Liver (tissue), 8 donors: ENCODE measurements at regions not wholly inside any gene's neighbourhood (a gene's known extent, or its start where the extent isn't known, plus 50 kb on each side); places are given as distances from the start of the nearest gene placed in this dataset.

Source experiments
- DNase-seq: peaks from one replicate; pipeline ENCODE4 v3.0.0-alpha.2; 2017; ENCODE audit warnings: low spot score
- H3K27ac ChIP-seq, 2 donors: one replicate each; pipeline ENCODE4 v1.7.0; 2013; ENCODE audit warnings: inconsistent platforms in 2 of 2, low read length in 2 of 2, control low read depth in 1 of 2, low read depth in 1 of 2, mild to moderate bottlenecking in 1 of 2
- H3K27me3 ChIP-seq, 4 donors: one replicate each; pipeline versions ENCODE4 v1.6.1 to v1.7.0; 2013; ENCODE audit warnings: low read length in 3 of 4, inconsistent platforms in 1 of 4, mild to moderate bottlenecking in 1 of 4, moderate library complexity in 1 of 4; ENCODE audit not compliant: control insufficient read depth in 4 of 4, insufficient read depth in 4 of 4
- H3K36me3 ChIP-seq, 4 donors: one replicate each; pipeline versions ENCODE4 v1.6.1 to v1.7.0; 2013; ENCODE audit warnings: low read length in 3 of 4, mild to moderate bottlenecking in 3 of 4, low read depth in 1 of 4, moderate library complexity in 1 of 4; ENCODE audit not compliant: control insufficient read depth in 4 of 4, insufficient read depth in 3 of 4
- H3K4me1 ChIP-seq, 4 donors: one replicate each; pipeline versions ENCODE4 v1.6.1 to v1.7.0; 2013; ENCODE audit warnings: low read length in 3 of 4, mild to moderate bottlenecking in 3 of 4, moderate library complexity in 1 of 4; ENCODE audit not compliant: control insufficient read depth in 4 of 4, insufficient read depth in 4 of 4
- H3K4me3 ChIP-seq, 3 donors: one replicate each; pipeline versions ENCODE4 v1.6.1 to v1.7.0; 2013; ENCODE audit warnings: low read length in 3 of 3, control low read depth in 1 of 3, low read depth in 1 of 3, mild to moderate bottlenecking in 1 of 3
- H3K9ac ChIP-seq, 2 donors: one replicate each; pipeline ENCODE4 v1.7.0; 2013; ENCODE audit warnings: low read length in 2 of 2, mild to moderate bottlenecking in 2 of 2, moderate library complexity in 2 of 2, control low read depth in 1 of 2, low read depth in 1 of 2
- H3K9me3 ChIP-seq, 4 donors: one replicate each; pipeline versions ENCODE4 v1.6.1 to v1.7.0; 2013; ENCODE audit warnings: low read length in 3 of 4; ENCODE audit not compliant: control insufficient read depth in 4 of 4
- EGR1 ChIP-seq, 2 donors: IDR thresholded peaks; 2 replicates each; pipeline ENCODE4 v1.6.1; 2016 to 2018; ENCODE audit warnings: antibody characterized with exemption in 2 of 2, low read depth in 2 of 2
- FOXA1 ChIP-seq: IDR thresholded peaks from 2 replicates; pipeline ENCODE4 v1.6.1; 2016; ENCODE audit warnings: antibody characterized with exemption
- GABPA ChIP-seq, 2 donors: IDR thresholded peaks in 1 of 2; conservative IDR thresholded peaks in 1 of 2; 2 replicates each; pipeline ENCODE4 v1.6.1; 2016; ENCODE audit warnings: antibody characterized with exemption in 2 of 2, mild to moderate bottlenecking in 1 of 2, moderate library complexity in 1 of 2
- HNF4G ChIP-seq: IDR thresholded peaks from 2 replicates; pipeline ENCODE4 v1.6.1; 2016; ENCODE audit warnings: antibody characterized with exemption
- JUND ChIP-seq, 2 donors: IDR thresholded peaks; 2 replicates each; pipeline ENCODE4 v1.6.1; 2016; ENCODE audit warnings: antibody characterized with exemption in 2 of 2
- NR2F2 ChIP-seq: IDR thresholded peaks from 2 replicates; pipeline ENCODE4 v1.6.1; 2016; ENCODE audit warnings: antibody characterized with exemption
- RAD21 ChIP-seq, 2 donors: IDR thresholded peaks; 2 replicates each; pipeline ENCODE4 v1.6.1; 2016; ENCODE audit warnings: antibody characterized with exemption in 2 of 2, mild to moderate bottlenecking in 2 of 2
- SP1 ChIP-seq: IDR thresholded peaks from 2 replicates; pipeline ENCODE4 v1.6.1; 2018; ENCODE audit warnings: antibody characterized with exemption, mild to moderate bottlenecking
- TAF1 ChIP-seq: conservative IDR thresholded peaks from 2 replicates; pipeline ENCODE4 v1.6.1; 2016; ENCODE audit warnings: antibody characterized with exemption, mild to moderate bottlenecking
- YY1 ChIP-seq: IDR thresholded peaks from 2 replicates; pipeline ENCODE4 v1.6.1; 2016; ENCODE audit warnings: antibody characterized with exemption, mild to moderate bottlenecking
- whole genome bisulfite sequencing: extraction: QIAGEN DNeasy Blood & Tissue Kit; methylation state at CpG from one replicate; pipeline ENCODE4 v1.1.7; 2013; 5-methylcytosine and 5-hydroxymethylcytosine counted together
- TF ChIP-seq, protein P1 (sequence below): IDR thresholded peaks from 2 replicates; pipeline ENCODE4 v1.6.1; 2016; ENCODE audit warnings: antibody characterized with exemption, mild to moderate bottlenecking
- TF ChIP-seq, protein P2 (sequence below): IDR thresholded peaks from 2 replicates; pipeline ENCODE4 v1.6.1; 2016; ENCODE audit warnings: antibody characterized with exemption
- TF ChIP-seq, protein P3 (sequence below): fragments of 150-350 bp; IDR thresholded peaks from 2 replicates; pipeline ENCODE4 v1.5.1; 2017; ENCODE audit warnings: improper control_type of control experiment, low read depth, low read length; ENCODE audit not compliant: missing input control
- TF ChIP-seq, protein P4 (sequence below): IDR thresholded peaks from 2 replicates; pipeline ENCODE4 v1.6.1; 2016; ENCODE audit warnings: antibody characterized with exemption
- donor health status: healthy.
- donor health status: healthy.
- donor health status: healthy.
- donor health status: healthy.
- donor health status: healthy.

DNA sequence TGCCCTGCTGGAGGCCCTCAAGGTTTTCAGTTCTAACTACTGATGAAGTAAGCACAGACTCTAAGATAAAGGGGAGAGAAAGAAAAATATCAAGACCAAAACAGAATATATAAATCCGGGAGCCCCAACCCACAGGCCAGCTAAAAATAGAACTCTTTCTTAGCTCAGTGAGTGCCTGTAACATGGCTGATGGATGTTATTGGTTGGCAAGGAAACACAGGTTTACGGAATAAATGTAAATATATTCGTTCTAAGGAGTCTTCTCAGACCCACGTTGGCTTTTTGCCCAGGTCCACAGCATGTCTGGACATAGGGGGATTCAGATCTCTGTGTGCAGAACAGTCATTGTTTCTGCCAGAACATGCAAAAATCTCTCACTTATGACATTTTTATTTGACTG, 139.0 kb upstream of the SERPINE2 start:
- H3K27me3 ChIP-seq, result no peaks in the 10 kb centered on the region
- no peaks in the 10 kb centered on the region for H3K36me3 ChIP-seq
- H3K4me3 ChIP-seq, result no peak overlapping the region
- H3K4me1 ChIP-seq, result no peaks in the 10 kb centered on the region
- TF ChIP-seq YY1 (no peak), GABPA (IDR thresholded peaks at IDR 0.05 in 1 of 2, conservative IDR thresholded peaks at IDR 0.05 in 1 of 2) (no peak), EGR1 (IDR thresholded peaks at IDR 0.05; ENCODE audit: low read depth in 2 of 2) (no peak), TAF1 (no peak), NR2F2 (no peak), RAD21 (IDR thresholded peaks at IDR 0.05) (no peak), SP1 (no peak)
- TF ChIP-seq, protein P1, sequence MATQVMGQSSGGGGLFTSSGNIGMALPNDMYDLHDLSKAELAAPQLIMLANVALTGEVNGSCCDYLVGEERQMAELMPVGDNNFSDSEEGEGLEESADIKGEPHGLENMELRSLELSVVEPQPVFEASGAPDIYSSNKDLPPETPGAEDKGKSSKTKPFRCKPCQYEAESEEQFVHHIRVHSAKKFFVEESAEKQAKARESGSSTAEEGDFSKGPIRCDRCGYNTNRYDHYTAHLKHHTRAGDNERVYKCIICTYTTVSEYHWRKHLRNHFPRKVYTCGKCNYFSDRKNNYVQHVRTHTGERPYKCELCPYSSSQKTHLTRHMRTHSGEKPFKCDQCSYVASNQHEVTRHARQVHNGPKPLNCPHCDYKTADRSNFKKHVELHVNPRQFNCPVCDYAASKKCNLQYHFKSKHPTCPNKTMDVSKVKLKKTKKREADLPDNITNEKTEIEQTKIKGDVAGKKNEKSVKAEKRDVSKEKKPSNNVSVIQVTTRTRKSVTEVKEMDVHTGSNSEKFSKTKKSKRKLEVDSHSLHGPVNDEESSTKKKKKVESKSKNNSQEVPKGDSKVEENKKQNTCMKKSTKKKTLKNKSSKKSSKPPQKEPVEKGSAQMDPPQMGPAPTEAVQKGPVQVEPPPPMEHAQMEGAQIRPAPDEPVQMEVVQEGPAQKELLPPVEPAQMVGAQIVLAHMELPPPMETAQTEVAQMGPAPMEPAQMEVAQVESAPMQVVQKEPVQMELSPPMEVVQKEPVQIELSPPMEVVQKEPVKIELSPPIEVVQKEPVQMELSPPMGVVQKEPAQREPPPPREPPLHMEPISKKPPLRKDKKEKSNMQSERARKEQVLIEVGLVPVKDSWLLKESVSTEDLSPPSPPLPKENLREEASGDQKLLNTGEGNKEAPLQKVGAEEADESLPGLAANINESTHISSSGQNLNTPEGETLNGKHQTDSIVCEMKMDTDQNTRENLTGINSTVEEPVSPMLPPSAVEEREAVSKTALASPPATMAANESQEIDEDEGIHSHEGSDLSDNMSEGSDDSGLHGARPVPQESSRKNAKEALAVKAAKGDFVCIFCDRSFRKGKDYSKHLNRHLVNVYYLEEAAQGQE, result no peak
- TF ChIP-seq, protein P2, sequence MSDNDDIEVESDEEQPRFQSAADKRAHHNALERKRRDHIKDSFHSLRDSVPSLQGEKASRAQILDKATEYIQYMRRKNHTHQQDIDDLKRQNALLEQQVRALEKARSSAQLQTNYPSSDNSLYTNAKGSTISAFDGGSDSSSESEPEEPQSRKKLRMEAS, result no peak
- H3K9ac ChIP-seq, result no peak overlapping the region
- no peaks in the 10 kb centered on the region for H3K9me3 ChIP-seq
- 60% methylated on average over 4 of the region's 4 CpGs for WGBS
- no peak for DNase-seq
- no peak overlapping the region for H3K27ac ChIP-seq

DNA sequence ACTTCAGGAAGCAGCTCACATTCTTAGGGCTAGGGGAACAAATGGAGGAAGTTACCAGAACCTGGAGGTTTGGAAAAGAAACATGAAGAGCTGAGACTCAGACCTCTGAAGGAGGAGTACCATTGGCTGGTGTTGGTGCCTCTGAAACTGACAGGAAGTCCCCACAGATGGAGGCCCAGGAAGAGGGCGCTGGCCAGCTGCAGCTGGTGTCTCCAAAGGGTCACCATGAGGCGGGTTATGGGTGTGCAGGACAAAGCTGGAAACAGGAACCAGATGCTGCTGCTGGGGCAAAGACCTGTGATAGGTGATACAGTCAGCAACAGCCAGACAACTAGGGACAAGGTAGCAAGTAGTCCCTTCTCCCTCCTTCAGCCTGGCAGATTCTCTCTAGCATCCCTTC, 136.5 kb upstream of the SERPINE2 start:
- DNase-seq, result no peak
- H3K9ac ChIP-seq, result no peak overlapping the region
- 72% methylated on average over 2 of the region's 2 CpGs for WGBS

More for the DNA sequence above, 136.5 kb upstream of the SERPINE2 start:
- TF ChIP-seq, protein P3, sequence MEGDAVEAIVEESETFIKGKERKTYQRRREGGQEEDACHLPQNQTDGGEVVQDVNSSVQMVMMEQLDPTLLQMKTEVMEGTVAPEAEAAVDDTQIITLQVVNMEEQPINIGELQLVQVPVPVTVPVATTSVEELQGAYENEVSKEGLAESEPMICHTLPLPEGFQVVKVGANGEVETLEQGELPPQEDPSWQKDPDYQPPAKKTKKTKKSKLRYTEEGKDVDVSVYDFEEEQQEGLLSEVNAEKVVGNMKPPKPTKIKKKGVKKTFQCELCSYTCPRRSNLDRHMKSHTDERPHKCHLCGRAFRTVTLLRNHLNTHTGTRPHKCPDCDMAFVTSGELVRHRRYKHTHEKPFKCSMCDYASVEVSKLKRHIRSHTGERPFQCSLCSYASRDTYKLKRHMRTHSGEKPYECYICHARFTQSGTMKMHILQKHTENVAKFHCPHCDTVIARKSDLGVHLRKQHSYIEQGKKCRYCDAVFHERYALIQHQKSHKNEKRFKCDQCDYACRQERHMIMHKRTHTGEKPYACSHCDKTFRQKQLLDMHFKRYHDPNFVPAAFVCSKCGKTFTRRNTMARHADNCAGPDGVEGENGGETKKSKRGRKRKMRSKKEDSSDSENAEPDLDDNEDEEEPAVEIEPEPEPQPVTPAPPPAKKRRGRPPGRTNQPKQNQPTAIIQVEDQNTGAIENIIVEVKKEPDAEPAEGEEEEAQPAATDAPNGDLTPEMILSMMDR, result no peak
- TF ChIP-seq, protein P1, result no peak
- no peak for TF ChIP-seq FOXA1
- no peak for TF ChIP-seq NR2F2
- TF ChIP-seq YY1, result no peak
- no peak for TF ChIP-seq EGR1 (IDR thresholded peaks at IDR 0.05; ENCODE audit: low read depth in 2 of 2)
- TF ChIP-seq SP1, result no peak
- TF ChIP-seq, protein P4, sequence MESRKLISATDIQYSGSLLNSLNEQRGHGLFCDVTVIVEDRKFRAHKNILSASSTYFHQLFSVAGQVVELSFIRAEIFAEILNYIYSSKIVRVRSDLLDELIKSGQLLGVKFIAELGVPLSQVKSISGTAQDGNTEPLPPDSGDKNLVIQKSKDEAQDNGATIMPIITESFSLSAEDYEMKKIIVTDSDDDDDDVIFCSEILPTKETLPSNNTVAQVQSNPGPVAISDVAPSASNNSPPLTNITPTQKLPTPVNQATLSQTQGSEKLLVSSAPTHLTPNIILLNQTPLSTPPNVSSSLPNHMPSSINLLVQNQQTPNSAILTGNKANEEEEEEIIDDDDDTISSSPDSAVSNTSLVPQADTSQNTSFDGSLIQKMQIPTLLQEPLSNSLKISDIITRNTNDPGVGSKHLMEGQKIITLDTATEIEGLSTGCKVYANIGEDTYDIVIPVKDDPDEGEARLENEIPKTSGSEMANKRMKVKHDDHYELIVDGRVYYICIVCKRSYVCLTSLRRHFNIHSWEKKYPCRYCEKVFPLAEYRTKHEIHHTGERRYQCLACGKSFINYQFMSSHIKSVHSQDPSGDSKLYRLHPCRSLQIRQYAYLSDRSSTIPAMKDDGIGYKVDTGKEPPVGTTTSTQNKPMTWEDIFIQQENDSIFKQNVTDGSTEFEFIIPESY, result no peak
- TF ChIP-seq JUND (IDR thresholded peaks at IDR 0.05), result no peak
- no peak for TF ChIP-seq HNF4G
- Histone ChIP-seq H3K27me3 (no peaks in the 10 kb centered on the region), H3K9me3 (no peaks in the 10 kb centered on the region), H3K27ac (no peak overlapping the region), H3K4me1 (no peaks in the 10 kb centered on the region), H3K4me3 (no peak overlapping the region), H3K36me3 (no peaks in the 10 kb centered on the region)
